ENCODE measurements at regions not wholly inside any gene's neighbourhood (a gene's known extent, or its start where the extent isn't known, plus 50 kb on each side); places are given as distances from the start of the nearest gene placed in this dataset.
A peak's percentile ranks its signal among the peaks of the same experiment; 100 is the strongest.

DNA sequence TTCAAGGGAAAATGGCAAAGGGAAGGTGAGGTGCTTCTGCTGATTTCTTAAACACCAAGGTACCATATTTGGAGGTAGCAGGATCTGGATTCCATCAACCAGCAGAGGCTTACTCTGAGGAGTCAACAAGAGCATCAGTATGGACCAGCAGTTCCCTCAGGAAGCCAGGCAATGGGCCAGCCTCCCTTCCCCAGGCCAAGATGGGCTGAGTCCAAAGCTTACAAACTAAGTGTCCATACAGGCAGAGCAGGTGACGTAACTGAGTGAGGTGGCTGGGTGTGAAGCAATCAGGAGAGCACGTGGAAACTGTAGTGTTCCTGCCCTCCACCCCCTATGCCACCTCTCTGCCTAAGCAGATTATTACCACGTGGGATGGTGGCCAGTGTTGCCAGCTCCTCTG, 134.2 kb upstream of the HNRNPA3 start:
- Histone ChIP-seq H3K27ac (ENCODE audit: low read depth, low read length) (no peak overlapping the region), H3K36me3 (ENCODE audit: control insufficient read depth in 2 of 3, insufficient read depth in 3 of 3, low read length in 3 of 3) (no peaks in the 10 kb centered on the region), H3K4me3 (ENCODE audit: low read length) (no peak overlapping the region), H3K9me3 (ENCODE audit: control insufficient read depth in 2 of 3, low read length in 3 of 3) (no peaks in the 10 kb centered on the region), H3K4me1 (ENCODE audit: control insufficient read depth in 2 of 2, insufficient read depth in 2 of 2, low read length in 2 of 2) (no peaks in the 10 kb centered on the region), H3K27me3 (ENCODE audit: control insufficient read depth in 2 of 2, insufficient read depth in 2 of 2, low read length in 2 of 2) (no peaks in the 10 kb centered on the region)
- Mint-ChIP-seq H3K4me1 (no peaks in the 10 kb centered on the region), H3K4me3 (no peak overlapping the region), H3K36me3 (no peaks in the 10 kb centered on the region), H3K27ac (no peak overlapping the region), H3K27me3 (peaks cover 16 to 46% (median 29%) of the 10 kb centered on the region in 5 donors), H3K9me3 (peaks cover 0 to 3% (median 0%) of the 10 kb centered on the region in 11 donors)
- ChIA-PET CTCF (no interaction called here), POLR2A (no interaction called here)
- no peak for DNase-seq
- no peak for ATAC-seq
- intact Hi-C loops (cut with micrococcal nuclease), result no loop called here

DNA sequence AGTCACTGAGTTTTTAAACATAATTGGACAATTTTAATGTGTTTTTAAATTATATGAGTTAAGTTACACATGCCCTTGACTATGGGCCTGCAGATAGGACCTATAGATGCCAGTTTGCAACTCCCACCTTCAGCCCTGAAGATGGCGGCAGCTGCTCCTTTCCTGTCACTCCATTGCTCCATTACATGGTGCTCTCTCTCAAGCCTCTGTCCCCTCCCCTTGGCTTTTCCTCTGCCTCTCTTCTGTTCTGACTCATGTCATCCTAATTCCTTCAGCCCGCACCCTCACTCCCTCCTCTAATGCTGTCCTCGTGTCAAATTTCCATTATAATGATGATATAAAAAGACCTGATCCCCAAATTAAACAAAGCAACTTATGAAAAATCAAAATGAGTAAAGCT, 133.7 kb upstream of the HNRNPA3 start:
- H3K4me3 Mint-ChIP-seq, result no peak overlapping the region
- peaks cover 17 to 43% (median 29%) of the 10 kb centered on the region in 5 donors for H3K27me3 Mint-ChIP-seq
- peak overlapping the region in 1 of 9 donors; percentile 0 for H3K27ac Mint-ChIP-seq
- Histone ChIP-seq H3K4me1 (ENCODE audit: control insufficient read depth in 2 of 2, insufficient read depth in 2 of 2, low read length in 2 of 2) (no peaks in the 10 kb centered on the region), H3K36me3 (ENCODE audit: control insufficient read depth in 2 of 3, insufficient read depth in 3 of 3, low read length in 3 of 3) (no peaks in the 10 kb centered on the region), H3K27ac (ENCODE audit: low read depth, low read length) (no peak overlapping the region), H3K27me3 (ENCODE audit: control insufficient read depth in 2 of 2, insufficient read depth in 2 of 2, low read length in 2 of 2) (no peaks in the 10 kb centered on the region), H3K9me3 (ENCODE audit: control insufficient read depth in 2 of 3, low read length in 3 of 3) (no peaks in the 10 kb centered on the region), H3K4me3 (ENCODE audit: low read length) (no peak overlapping the region)
- intact Hi-C loops (cut with micrococcal nuclease), result no loop called here
- POLR2A ChIA-PET, result no interaction called here
- CTCF ChIA-PET, result no interaction called here
- no peaks in the 10 kb centered on the region for H3K4me1 Mint-ChIP-seq
- ATAC-seq (no peak), DNase-seq (no peak)
- H3K9me3 Mint-ChIP-seq, result peaks cover 0 to 3% (median 0%) of the 10 kb centered on the region in 11 donors
- H3K36me3 Mint-ChIP-seq, result no peaks in the 10 kb centered on the region

DNA sequence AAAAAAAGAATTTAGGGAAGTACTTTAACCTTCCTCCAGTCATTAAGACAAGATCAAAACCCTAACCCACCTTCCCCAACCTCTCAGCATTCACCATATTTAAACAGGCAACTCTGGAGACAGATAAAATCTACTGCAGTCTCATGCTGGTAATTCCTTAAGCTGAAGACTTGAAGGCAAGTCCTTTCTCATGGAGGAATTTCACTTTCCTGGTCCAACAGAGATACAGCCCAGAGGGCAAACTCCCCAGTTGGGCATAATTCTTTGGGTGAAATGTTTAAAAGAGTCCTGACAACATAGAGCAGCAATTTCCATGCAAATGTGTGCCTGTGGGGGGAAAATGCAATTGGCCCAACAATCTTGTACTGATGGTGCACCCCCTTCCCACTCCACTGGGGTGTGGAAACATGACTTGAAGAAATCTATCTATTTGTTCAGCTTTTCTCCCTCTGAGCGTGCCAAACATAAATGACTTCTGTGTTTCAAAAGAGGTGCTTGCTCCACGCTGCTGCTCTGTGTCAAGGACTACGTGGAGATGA, 131.8 kb upstream of the HNRNPA3 start:
- no peaks in the 10 kb centered on the region for H3K9me3 ChIP-seq (ENCODE audit: control insufficient read depth in 2 of 3, low read length in 3 of 3)
- H3K27me3 ChIP-seq (ENCODE audit: control insufficient read depth in 2 of 2, insufficient read depth in 2 of 2, low read length in 2 of 2), result no peaks in the 10 kb centered on the region
- H3K27ac ChIP-seq (ENCODE audit: low read depth, low read length), result no peak overlapping the region
- ATAC-seq, result no peak
- intact Hi-C loops (cut with micrococcal nuclease), result no loop called here
- Mint-ChIP-seq H3K4me3 (no peak overlapping the region), H3K36me3 (no peaks in the 10 kb centered on the region), H3K27ac (no peak overlapping the region), H3K4me1 (no peaks in the 10 kb centered on the region), H3K9me3 (peaks cover 0 to 3% (median 0%) of the 10 kb centered on the region in 11 donors), H3K27me3 (peaks cover 18 to 31% (median 29%) of the 10 kb centered on the region in 5 donors)
- no peak overlapping the region for H3K4me3 ChIP-seq (ENCODE audit: low read length)
- ChIA-PET CTCF (interaction anchor here (0.9 kb wide), 1 partner anchor 9 kb away, joined by 3 read pairs; no protein-coding TSS in a partner anchor), POLR2A (no interaction called here)
- H3K4me1 ChIP-seq (ENCODE audit: control insufficient read depth in 2 of 2, insufficient read depth in 2 of 2, low read length in 2 of 2), result no peaks in the 10 kb centered on the region
- no peaks in the 10 kb centered on the region for H3K36me3 ChIP-seq (ENCODE audit: control insufficient read depth in 2 of 3, insufficient read depth in 3 of 3, low read length in 3 of 3)
- no peak for DNase-seq

DNA sequence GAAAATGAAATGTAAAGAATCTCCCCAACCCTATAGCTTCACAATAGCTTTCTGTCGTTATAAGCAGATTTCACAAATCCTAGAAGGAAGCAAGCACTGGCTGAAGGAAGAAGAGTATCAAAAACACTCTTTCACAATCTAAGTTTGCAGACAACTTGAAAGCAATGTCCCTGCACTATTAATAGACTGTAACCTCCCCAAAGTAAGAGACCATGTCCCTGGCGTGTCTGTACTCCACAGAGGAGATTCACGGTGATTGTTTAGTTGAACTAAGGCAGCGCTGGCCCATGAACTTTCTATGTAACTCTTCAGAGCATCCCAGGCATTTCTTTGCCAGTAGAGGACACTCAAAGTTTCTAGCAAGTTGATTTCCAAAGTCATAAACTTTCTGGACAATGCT, 128.0 kb upstream of the HNRNPA3 start:
- H3K9me3 Mint-ChIP-seq, result peaks cover 0 to 3% (median 0%) of the 10 kb centered on the region in 11 donors
- peaks cover 6 to 24% (median 17%) of the 10 kb centered on the region in 5 donors for H3K27me3 Mint-ChIP-seq
- no peaks in the 10 kb centered on the region for H3K4me1 ChIP-seq (ENCODE audit: control insufficient read depth in 2 of 2, insufficient read depth in 2 of 2, low read length in 2 of 2)
- H3K27ac Mint-ChIP-seq, result no peak overlapping the region
- ATAC-seq, result no peak
- no peaks in the 10 kb centered on the region for H3K9me3 ChIP-seq (ENCODE audit: control insufficient read depth in 2 of 3, low read length in 3 of 3)
- no peak overlapping the region for H3K4me3 Mint-ChIP-seq
- no peak overlapping the region for H3K4me3 ChIP-seq (ENCODE audit: low read length)
- no peak overlapping the region for H3K27ac ChIP-seq (ENCODE audit: low read depth, low read length)
- CTCF ChIA-PET, result no interaction called here
- DNase-seq, result no peak
- no peaks in the 10 kb centered on the region for H3K4me1 Mint-ChIP-seq
- intact Hi-C loops (cut with micrococcal nuclease), result no loop called here
- POLR2A ChIA-PET, result no interaction called here
- H3K36me3 ChIP-seq (ENCODE audit: control insufficient read depth in 2 of 3, insufficient read depth in 3 of 3, low read length in 3 of 3), result no peaks in the 10 kb centered on the region
- no peaks in the 10 kb centered on the region for H3K36me3 Mint-ChIP-seq
- no peaks in the 10 kb centered on the region for H3K27me3 ChIP-seq (ENCODE audit: control insufficient read depth in 2 of 2, insufficient read depth in 2 of 2, low read length in 2 of 2)

DNA sequence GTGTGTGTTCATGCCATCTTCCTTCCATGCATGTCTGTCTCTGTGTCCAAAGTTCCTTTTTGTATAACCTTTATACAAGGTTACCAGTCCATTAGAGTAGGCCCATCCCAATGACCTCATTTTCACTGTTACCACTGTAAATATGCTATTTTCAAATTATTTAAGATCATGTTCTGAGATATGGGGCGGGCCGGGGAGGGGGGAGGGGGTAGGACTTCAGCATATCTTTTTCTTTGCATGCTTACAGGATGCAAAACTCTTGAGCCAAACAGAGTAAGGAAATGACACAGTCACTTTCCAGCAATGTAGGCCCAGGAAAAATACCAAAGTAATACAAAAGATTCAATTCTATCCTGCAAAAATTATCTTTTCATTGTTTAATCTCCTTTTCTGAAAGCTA, 124.1 kb upstream of the HNRNPA3 start:
- ChIA-PET POLR2A (no interaction called here), CTCF (no interaction called here)

DNA sequence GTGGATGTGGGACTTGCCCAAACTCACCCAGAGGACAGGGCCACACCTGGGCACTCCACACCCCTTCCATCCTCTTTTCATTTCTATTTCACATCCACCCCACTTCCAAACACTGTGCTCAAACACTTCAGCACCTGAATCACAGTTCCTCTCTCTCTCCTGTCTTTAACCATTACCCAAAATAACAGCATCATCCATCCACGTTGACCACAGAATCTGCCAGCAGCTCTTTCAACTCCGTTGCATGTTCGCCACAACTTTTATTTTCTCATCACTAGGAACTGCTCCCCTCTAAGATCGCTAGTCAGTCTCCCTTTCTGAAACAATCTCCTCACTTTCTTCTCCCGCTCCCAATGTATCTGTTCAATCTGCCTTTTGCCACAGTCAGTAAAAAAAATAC, 121.6 kb upstream of the HNRNPA3 start:
- no peaks in the 10 kb centered on the region for H3K4me1 ChIP-seq (ENCODE audit: control insufficient read depth in 2 of 2, insufficient read depth in 2 of 2, low read length in 2 of 2)
- Mint-ChIP-seq H3K27ac (no peak overlapping the region), H3K4me3 (no peak overlapping the region), H3K36me3 (no peaks in the 10 kb centered on the region), H3K9me3 (no peaks in the 10 kb centered on the region), H3K27me3 (peaks cover 10 to 33% (median 20%) of the 10 kb centered on the region in 5 donors), H3K4me1 (peaks cover 0 to 4% (median 0%) of the 10 kb centered on the region in 7 donors)
- ChIA-PET POLR2A (no interaction called here), CTCF (interaction anchor here (1.2 kb wide), 1 partner anchor 10 kb away, joined by 3 read pairs; no protein-coding TSS in a partner anchor)
- H3K27ac ChIP-seq (ENCODE audit: low read depth, low read length), result no peak overlapping the region
- no peak for ATAC-seq
- no peak for DNase-seq
- intact Hi-C loops (cut with micrococcal nuclease), result no loop called here
- no peaks in the 10 kb centered on the region for H3K36me3 ChIP-seq (ENCODE audit: control insufficient read depth in 2 of 3, insufficient read depth in 3 of 3, low read length in 3 of 3)
- H3K4me3 ChIP-seq (ENCODE audit: low read length), result no peak overlapping the region
- no peaks in the 10 kb centered on the region for H3K27me3 ChIP-seq (ENCODE audit: control insufficient read depth in 2 of 2, insufficient read depth in 2 of 2, low read length in 2 of 2)
- H3K9me3 ChIP-seq (ENCODE audit: control insufficient read depth in 2 of 3, low read length in 3 of 3), result no peaks in the 10 kb centered on the region

More for the DNA sequence above, 124.1 kb upstream of the HNRNPA3 start:
- H3K27ac ChIP-seq (ENCODE audit: low read depth, low read length), result no peak overlapping the region
- H3K9me3 Mint-ChIP-seq, result no peaks in the 10 kb centered on the region
- ATAC-seq, result no peak
- peaks cover 0 to 4% (median 0%) of the 10 kb centered on the region in 7 donors for H3K4me1 Mint-ChIP-seq
- DNase-seq, result no peak
- H3K4me1 ChIP-seq (ENCODE audit: control insufficient read depth in 2 of 2, insufficient read depth in 2 of 2, low read length in 2 of 2), result no peaks in the 10 kb centered on the region
- H3K27me3 ChIP-seq (ENCODE audit: control insufficient read depth in 2 of 2, insufficient read depth in 2 of 2, low read length in 2 of 2), result no peaks in the 10 kb centered on the region
- H3K27me3 Mint-ChIP-seq, result peaks cover 9 to 26% (median 16%) of the 10 kb centered on the region in 5 donors
- no peak overlapping the region for H3K27ac Mint-ChIP-seq
- H3K4me3 Mint-ChIP-seq, result no peak overlapping the region
- H3K36me3 ChIP-seq (ENCODE audit: control insufficient read depth in 2 of 3, insufficient read depth in 3 of 3, low read length in 3 of 3), result no peaks in the 10 kb centered on the region
- no peaks in the 10 kb centered on the region for H3K36me3 Mint-ChIP-seq
- intact Hi-C loops (cut with micrococcal nuclease), result no loop called here
- no peaks in the 10 kb centered on the region for H3K9me3 ChIP-seq (ENCODE audit: control insufficient read depth in 2 of 3, low read length in 3 of 3)
- no peak overlapping the region for H3K4me3 ChIP-seq (ENCODE audit: low read length)

DNA sequence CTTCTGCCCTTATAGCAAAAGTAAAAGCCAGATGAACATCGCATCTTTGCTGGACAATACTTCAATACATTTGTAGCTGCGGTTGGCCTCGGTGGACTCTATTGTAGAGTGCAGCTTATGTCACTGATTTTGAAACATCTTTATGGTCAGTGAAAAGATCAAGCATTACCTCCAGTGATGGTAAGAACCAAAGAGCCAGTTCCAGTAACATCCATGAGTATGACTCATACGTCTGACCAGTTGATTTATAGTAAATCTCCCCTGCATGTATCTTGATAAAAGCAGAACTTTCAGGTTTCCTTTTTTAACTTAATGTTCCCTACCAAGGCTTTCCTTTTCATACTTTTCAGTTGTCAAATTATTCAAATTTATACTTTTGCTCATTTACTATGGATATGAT, 119.2 kb upstream of the HNRNPA3 start:
- ATAC-seq (no peak), DNase-seq (no peak)
- peaks cover 0 to 4% (median 0%) of the 10 kb centered on the region in 7 donors for H3K4me1 Mint-ChIP-seq
- no peaks in the 10 kb centered on the region for H3K9me3 Mint-ChIP-seq
- H3K36me3 Mint-ChIP-seq, result no peaks in the 10 kb centered on the region
- CTCF ChIA-PET, result no interaction called here
- no peaks in the 10 kb centered on the region for H3K27me3 ChIP-seq (ENCODE audit: control insufficient read depth in 2 of 2, insufficient read depth in 2 of 2, low read length in 2 of 2)
- H3K4me1 ChIP-seq (ENCODE audit: control insufficient read depth in 2 of 2, insufficient read depth in 2 of 2, low read length in 2 of 2), result no peaks in the 10 kb centered on the region
- H3K4me3 ChIP-seq (ENCODE audit: low read length), result no peak overlapping the region
- POLR2A ChIA-PET, result no interaction called here
- no peak overlapping the region for H3K4me3 Mint-ChIP-seq
- H3K27ac ChIP-seq (ENCODE audit: low read depth, low read length), result no peak overlapping the region
- H3K36me3 ChIP-seq (ENCODE audit: control insufficient read depth in 2 of 3, insufficient read depth in 3 of 3, low read length in 3 of 3), result no peaks in the 10 kb centered on the region
- H3K27ac Mint-ChIP-seq, result no peak overlapping the region
- no peaks in the 10 kb centered on the region for H3K9me3 ChIP-seq (ENCODE audit: control insufficient read depth in 2 of 3, low read length in 3 of 3)
- intact Hi-C loops (cut with micrococcal nuclease), result no loop called here
- H3K27me3 Mint-ChIP-seq, result peaks cover 10 to 36% (median 19%) of the 10 kb centered on the region in 5 donors
